ENCODE measurements at regions not wholly inside any gene's neighbourhood (a gene's known extent, or its start where the extent isn't known, plus 50 kb on each side); places are given as distances from the start of the nearest gene placed in this dataset.

DNA sequence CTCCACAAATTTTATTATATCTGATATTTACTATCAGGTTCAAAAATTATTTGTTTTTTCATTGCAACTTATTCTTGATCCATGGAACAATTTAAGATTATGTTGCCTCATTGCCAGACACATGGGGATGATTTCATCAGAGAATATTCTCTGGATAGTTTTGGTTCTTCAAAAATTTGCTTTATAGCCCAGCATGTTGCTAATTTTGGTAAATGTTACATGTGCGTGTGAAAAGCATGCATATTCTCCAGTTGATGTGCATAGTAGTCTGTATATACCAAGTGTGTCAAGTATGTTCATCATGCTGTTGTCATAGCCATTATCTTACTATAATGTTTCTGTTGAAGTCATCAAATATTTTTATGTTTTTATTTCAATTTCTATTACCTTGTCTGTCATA, 122.3 kb downstream of the RFC3 start:
- Histone ChIP-seq H3K4me3 (ENCODE audit: low read depth, low read length) (no peak overlapping the region), H3K36me3 (ENCODE audit: control insufficient read depth, insufficient read depth, low read length) (no peaks in the 10 kb centered on the region), H3K4me2 (ENCODE audit: low read length) (no peak overlapping the region), H3K9me3 (ENCODE audit: control insufficient read depth, low read length) (no peaks in the 10 kb centered on the region), H3K4me1 (peaks cover 4% of the 10 kb centered on the region), H2AFZ (no peak overlapping the region), H3K27ac (no peak overlapping the region), H3K27me3 (ENCODE audit: control insufficient read depth, insufficient read depth, low read length) (no peaks in the 10 kb centered on the region), H3K79me2 (no peaks in the 10 kb centered on the region), H3K9ac (no peak overlapping the region)
- TF ChIP-seq, protein P1, sequence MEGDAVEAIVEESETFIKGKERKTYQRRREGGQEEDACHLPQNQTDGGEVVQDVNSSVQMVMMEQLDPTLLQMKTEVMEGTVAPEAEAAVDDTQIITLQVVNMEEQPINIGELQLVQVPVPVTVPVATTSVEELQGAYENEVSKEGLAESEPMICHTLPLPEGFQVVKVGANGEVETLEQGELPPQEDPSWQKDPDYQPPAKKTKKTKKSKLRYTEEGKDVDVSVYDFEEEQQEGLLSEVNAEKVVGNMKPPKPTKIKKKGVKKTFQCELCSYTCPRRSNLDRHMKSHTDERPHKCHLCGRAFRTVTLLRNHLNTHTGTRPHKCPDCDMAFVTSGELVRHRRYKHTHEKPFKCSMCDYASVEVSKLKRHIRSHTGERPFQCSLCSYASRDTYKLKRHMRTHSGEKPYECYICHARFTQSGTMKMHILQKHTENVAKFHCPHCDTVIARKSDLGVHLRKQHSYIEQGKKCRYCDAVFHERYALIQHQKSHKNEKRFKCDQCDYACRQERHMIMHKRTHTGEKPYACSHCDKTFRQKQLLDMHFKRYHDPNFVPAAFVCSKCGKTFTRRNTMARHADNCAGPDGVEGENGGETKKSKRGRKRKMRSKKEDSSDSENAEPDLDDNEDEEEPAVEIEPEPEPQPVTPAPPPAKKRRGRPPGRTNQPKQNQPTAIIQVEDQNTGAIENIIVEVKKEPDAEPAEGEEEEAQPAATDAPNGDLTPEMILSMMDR (IDR thresholded peaks at IDR 0.05) = no peak

- Histone ChIP-seq H3K4me3 (ENCODE audit: low read depth, low read length) (no peak overlapping the region), H3K9ac (no peak overlapping the region), H3K36me3 (ENCODE audit: control insufficient read depth, insufficient read depth, low read length) (no peaks in the 10 kb centered on the region), H3K4me2 (ENCODE audit: low read length) (no peak overlapping the region), H3K9me3 (ENCODE audit: control insufficient read depth, low read length) (no peaks in the 10 kb centered on the region), H3K27ac (no peak overlapping the region), H3K79me2 (no peaks in the 10 kb centered on the region), H2AFZ (no peak overlapping the region), H3K27me3 (ENCODE audit: control insufficient read depth, insufficient read depth, low read length) (no peaks in the 10 kb centered on the region), H3K4me1 (peaks cover 4% of the 10 kb centered on the region)
- TF ChIP-seq, protein P1 (IDR thresholded peaks at IDR 0.05) = no peak
Measured at GRCh38 chr13:33940898-33941297, 122.9 kb downstream of the RFC3 start.

GRCh38 chr13:33945477-33945876, 127.5 kb downstream of the RFC3 start:
- Histone ChIP-seq H3K9me3 (ENCODE audit: control insufficient read depth, low read length) (no peaks in the 10 kb centered on the region), H3K4me1 (peaks cover 4% of the 10 kb centered on the region), H3K4me3 (ENCODE audit: low read depth, low read length) (no peak overlapping the region), H3K9ac (no peak overlapping the region), H2AFZ (no peak overlapping the region), H3K27me3 (ENCODE audit: control insufficient read depth, insufficient read depth, low read length) (no peaks in the 10 kb centered on the region), H3K4me2 (ENCODE audit: low read length) (no peak overlapping the region), H3K79me2 (no peaks in the 10 kb centered on the region), H3K36me3 (ENCODE audit: control insufficient read depth, insufficient read depth, low read length) (no peaks in the 10 kb centered on the region), H3K27ac (no peak overlapping the region)
- TF ChIP-seq, protein P1 (IDR thresholded peaks at IDR 0.05) = no peak

GRCh38 chr13:33953203-33953602, 135.3 kb downstream of the RFC3 start:
- H3K9ac ChIP-seq = no peak overlapping the region
- H3K79me2 ChIP-seq = no peaks in the 10 kb centered on the region
- H3K4me1 ChIP-seq = no peaks in the 10 kb centered on the region
- H3K27me3 ChIP-seq (ENCODE audit: control insufficient read depth, insufficient read depth, low read length) = no peaks in the 10 kb centered on the region
- H3K4me2 ChIP-seq (ENCODE audit: low read length) = no peak overlapping the region
- H3K4me3 ChIP-seq (ENCODE audit: low read depth, low read length) = no peak overlapping the region
- H3K9me3 ChIP-seq (ENCODE audit: control insufficient read depth, low read length) = no peaks in the 10 kb centered on the region
- no peak overlapping the region for H3K27ac ChIP-seq
- no peaks in the 10 kb centered on the region for H3K36me3 ChIP-seq (ENCODE audit: control insufficient read depth, insufficient read depth, low read length)
- TF ChIP-seq, protein P1 (IDR thresholded peaks at IDR 0.05) = no peak
- no peak overlapping the region for H2AFZ ChIP-seq

- H3K4me3 ChIP-seq (ENCODE audit: low read depth, low read length) = no peak overlapping the region
- TF ChIP-seq, protein P1 (IDR thresholded peaks at IDR 0.05) = no peak
Measured at GRCh38 chr13:33953781-33954180, 135.8 kb downstream of the RFC3 start.

More at GRCh38 chr13:33953781-33954180, 135.8 kb downstream of the RFC3 start:
- H3K4me2 ChIP-seq (ENCODE audit: low read length) = no peak overlapping the region
- H3K27ac ChIP-seq = no peak overlapping the region
- H3K9me3 ChIP-seq (ENCODE audit: control insufficient read depth, low read length) = no peaks in the 10 kb centered on the region
- H3K36me3 ChIP-seq (ENCODE audit: control insufficient read depth, insufficient read depth, low read length) = no peaks in the 10 kb centered on the region
- H3K9ac ChIP-seq = no peak overlapping the region
- H3K79me2 ChIP-seq = no peaks in the 10 kb centered on the region
- no peaks in the 10 kb centered on the region for H3K4me1 ChIP-seq
- H3K27me3 ChIP-seq (ENCODE audit: control insufficient read depth, insufficient read depth, low read length) = no peaks in the 10 kb centered on the region
- H2AFZ ChIP-seq = no peak overlapping the region
